H1 (cell line): ENCODE measurements at regions not wholly inside any gene's neighbourhood (a gene's known extent, or its start where the extent isn't known, plus 50 kb on each side); places are given as distances from the start of the nearest gene placed in this dataset.

ENCODE experiments used
- CTCF ChIA-PET: fragments of 300-600 bp; sonication (Branson Sonifier 250); formaldehyde crosslinking; loops from one replicate; lab custom pipeline; 2021; ENCODE audit not compliant: partially characterized antibody; lab: Charles Lee
- POLR2A ChIA-PET: fragments of 300-600 bp; sonication (Branson Sonifier 250); formaldehyde crosslinking; loops from one replicate; lab custom pipeline; 2021; ENCODE audit warnings: inconsistent platforms; ENCODE audit not compliant: partially characterized antibody; lab: Charles Lee
- DNase-seq, 2 experiments: peaks; one replicate each; pipeline versions ENCODE4 v3.0.0 to v3.0.0-alpha.2; 2010 to 2022; ENCODE audit warnings: low spot score in 2 of 2, low read depth in 1 of 2, mixed read lengths in 1 of 2
- FAIRE-seq: peaks from 2 replicates; lab custom pipeline; 2011; peaks lifted over from hg19 to GRCh38; lab: Jason Lieb, UNC
- H2AFZ ChIP-seq: 2 replicates; pipeline ENCODE4 v1.8.1; 2012; ENCODE audit warnings: low read length, inconsistent platforms
- H2AK5ac ChIP-seq: 2 replicates; pipeline ENCODE4 v1.6.1; 2013; ENCODE audit warnings: low read depth, low read length
- H2BK120ac ChIP-seq: replicated peaks from 2 replicates; pipeline ENCODE3; 2013; ENCODE audit warnings: low read depth, low read length, inconsistent platforms
- H2BK12ac ChIP-seq: 2 replicates; pipeline ENCODE4 v1.6.1; 2013; ENCODE audit warnings: low read depth, low read length
- H2BK15ac ChIP-seq: 2 replicates; pipeline ENCODE4 v1.6.1; 2013; ENCODE audit warnings: low read length
- H2BK20ac ChIP-seq: 2 replicates; pipeline ENCODE4 v1.6.1; 2013; ENCODE audit warnings: low read length
- H2BK5ac ChIP-seq: 2 replicates; pipeline ENCODE4 v1.6.1; 2013; ENCODE audit warnings: low read depth, low read length
- H3K14ac ChIP-seq: 2 replicates; pipeline ENCODE4 v1.6.1; 2013; ENCODE audit warnings: inconsistent platforms; ENCODE audit not compliant: insufficient read length
- H3K18ac ChIP-seq: 2 replicates; pipeline ENCODE4 v1.6.1; 2013; ENCODE audit warnings: low read length; ENCODE audit errors: extremely low read depth
- H3K23ac ChIP-seq: 2 replicates; pipeline ENCODE4 v1.6.1; 2013; ENCODE audit warnings: inconsistent platforms; ENCODE audit not compliant: insufficient read length
- H3K23me2 ChIP-seq: 2 replicates; pipeline ENCODE4 v1.6.1; 2013; ENCODE audit warnings: low read depth, low read length
- H3K27ac ChIP-seq: 2 replicates; pipeline ENCODE4 v1.6.1; 2011; ENCODE audit warnings: low read depth, low read length, inconsistent platforms
- H3K27me3 ChIP-seq, 4 experiments: replicated peaks in 1 of 4; 1 replicate in 1 of 4; 2 replicates in 3 of 4; pipeline versions ENCODE4 v1.6.1 to v1.8.1; 2011 to 2013; ENCODE audit warnings: low read length in 3 of 4, mild to moderate bottlenecking in 3 of 4, inconsistent platforms in 2 of 4, mixed read lengths in 2 of 4, moderate library complexity in 1 of 4; ENCODE audit not compliant: control insufficient read depth in 3 of 4, insufficient read depth in 3 of 4; ENCODE audit errors: extremely low read depth in 1 of 4
- H3K36me3 ChIP-seq, 4 experiments: 2 replicates each; pipeline versions ENCODE4 v1.6.1 to v1.8.1; 2011 to 2013; ENCODE audit warnings: mild to moderate bottlenecking in 4 of 4, low read length in 3 of 4, moderate library complexity in 2 of 4, control low read depth in 1 of 4, inconsistent platforms in 1 of 4; ENCODE audit not compliant: insufficient read depth in 4 of 4, control insufficient read depth in 2 of 4
- H3K4ac ChIP-seq: replicated peaks from 2 replicates; pipeline ENCODE3; 2013; ENCODE audit warnings: low read length, low read depth, mixed read lengths, inconsistent platforms; ENCODE audit not compliant: insufficient read length
- H3K4me1 ChIP-seq, 4 experiments: replicated peaks in 1 of 4; 1 replicate in 1 of 4; 2 replicates in 3 of 4; pipeline versions ENCODE4 v1.6.1 to v1.8.1; 2011 to 2013; ENCODE audit warnings: low read length in 3 of 4, inconsistent platforms in 2 of 4, mixed read lengths in 1 of 4; ENCODE audit not compliant: insufficient read depth in 4 of 4, control insufficient read depth in 3 of 4
- H3K4me2 ChIP-seq, 2 experiments: 2 replicates each; pipeline versions ENCODE4 v1.6.1 to v1.8.1; 2011 to 2013; ENCODE audit warnings: low read depth in 2 of 2, low read length in 2 of 2, control low read depth in 1 of 2, inconsistent platforms in 1 of 2, mild to moderate bottlenecking in 1 of 2; ENCODE audit not compliant: insufficient read depth in 1 of 2
- H3K4me3 ChIP-seq, 4 experiments: fragments of 200-600, 300-600 bp in 1 of 4; sonication (generic), shearing (Covaris generic), sonication (Bioruptor Twin) in 1 of 4; 2 replicates each; pipeline versions ENCODE4 v1.5.1 to v1.8.1; 2011 to 2016; ENCODE audit warnings: low read length in 4 of 4, low read depth in 3 of 4, control low read depth in 2 of 4, inconsistent platforms in 2 of 4, mild to moderate bottlenecking in 2 of 4, mixed read lengths in 1 of 4, moderate library complexity in 1 of 4; ENCODE audit not compliant: insufficient read depth in 2 of 4; ENCODE audit errors: extremely low read depth in 1 of 4
- H3K56ac ChIP-seq: replicated peaks from 2 replicates; pipeline ENCODE3; 2013; ENCODE audit warnings: low read depth, mild to moderate bottlenecking, mixed read lengths, low read length, inconsistent platforms; ENCODE audit not compliant: insufficient read length
- H3K79me1 ChIP-seq: 2 replicates; pipeline ENCODE4 v1.6.1; 2013; ENCODE audit warnings: low read depth, low read length, control low read depth
- H3K79me2 ChIP-seq, 2 experiments: 2 replicates each; pipeline versions ENCODE4 v1.6.1 to v1.8.1; 2012 to 2013; ENCODE audit warnings: low read length in 2 of 2, mild to moderate bottlenecking in 2 of 2, inconsistent platforms in 1 of 2; ENCODE audit not compliant: insufficient read depth in 2 of 2, control insufficient read depth in 1 of 2
- H3K9ac ChIP-seq, 4 experiments: replicated peaks in 1 of 4; 1 replicate in 1 of 4; 2 replicates in 3 of 4; pipeline versions ENCODE4 v1.6.1 to v1.8.1; 2011 to 2013; ENCODE audit warnings: low read depth in 3 of 4, low read length in 3 of 4, control low read depth in 2 of 4, mild to moderate bottlenecking in 2 of 4, moderate library complexity in 2 of 4, inconsistent platforms in 1 of 4; ENCODE audit errors: extremely low read depth in 1 of 4
- H3K9me3 ChIP-seq, 2 experiments: 2 replicates each; pipeline versions ENCODE4 v1.6.1 to v1.8.1; 2012 to 2013; ENCODE audit warnings: mild to moderate bottlenecking in 2 of 2, moderate library complexity in 2 of 2, control low read depth in 1 of 2, inconsistent platforms in 1 of 2, low read depth in 1 of 2, low read length in 1 of 2, mixed read lengths in 1 of 2; ENCODE audit not compliant: insufficient read depth in 2 of 2
- H4K20me1 ChIP-seq, 2 experiments: replicated peaks in 1 of 2; 2 replicates each; pipeline versions ENCODE3 to v1.8.1; 2011 to 2013; ENCODE audit warnings: inconsistent platforms in 2 of 2, low read length in 2 of 2, mild to moderate bottlenecking in 1 of 2; ENCODE audit not compliant: insufficient read depth in 2 of 2, control insufficient read depth in 1 of 2
- H4K5ac ChIP-seq: 2 replicates; pipeline ENCODE4 v1.6.1; 2013; ENCODE audit warnings: low read length, low read depth, mixed read lengths, inconsistent platforms; ENCODE audit not compliant: insufficient read length
- H4K8ac ChIP-seq: 2 replicates; pipeline ENCODE4 v1.8.0; 2013; ENCODE audit warnings: mild to moderate bottlenecking, moderate library complexity, low read length, inconsistent platforms; ENCODE audit not compliant: insufficient read depth; ENCODE audit errors: extremely low read depth
- H4K91ac ChIP-seq: replicated peaks from 2 replicates; pipeline ENCODE3; 2013; ENCODE audit warnings: low read length, mixed read lengths, inconsistent platforms; ENCODE audit not compliant: insufficient read length
- BRCA1 ChIP-seq: IDR thresholded peaks from 2 replicates; pipeline ENCODE4 v1.6.1; 2012; ENCODE audit warnings: low read depth, low read length, improper control_type of control experiment
- CHD1 ChIP-seq: IDR thresholded peaks from 2 replicates; pipeline ENCODE4 v1.6.1; 2012; ENCODE audit warnings: low read depth, low read length, improper control_type of control experiment
- JUND ChIP-seq: IDR thresholded peaks from 2 replicates; pipeline ENCODE4 v1.6.1; 2011; ENCODE audit warnings: mild to moderate bottlenecking, improper control_type of control experiment, low read length
- RBBP5 ChIP-seq: IDR thresholded peaks from 2 replicates; pipeline ENCODE4 v1.7.1; 2012; ENCODE audit warnings: low read depth, mild to moderate bottlenecking, inconsistent platforms, low read length, moderate library complexity, borderline replicate concordance
- WGBS, 2 experiments: shearing (Covaris generic) in 1 of 2; methylation state at CpG; one replicate each; pipeline versions ENCODE4 v1.1.6 to v1.1.7; 2013 to 2015; ENCODE audit warnings: low lambda C conversion rate in 2 of 2, mixed read lengths in 2 of 2, inconsistent platforms in 1 of 2, low coverage in 1 of 2, missing lambda C conversion rate in 1 of 2; ENCODE audit not compliant: insufficient replicate concordance in 2 of 2, insufficient coverage in 1 of 2, insufficient read length in 1 of 2; ENCODE audit errors: extremely low coverage in 1 of 2, missing lambda C conversion rate in 1 of 2; 5-methylcytosine and 5-hydroxymethylcytosine counted together

GRCh38 chr10:1847361-1847760 is 110.0 kb upstream of the ADARB2 start:
- 92% methylated on average over 16 of the region's 18 CpGs; no CpG with 5 or more reads in 1 of the 2 experiments for WGBS, 2 experiments
- CTCF ChIA-PET = no interaction called here
- no peak overlapping the region for H3K4ac ChIP-seq
- H3K79me2 ChIP-seq = no peaks in the 10 kb centered on the region
- H4K20me1 ChIP-seq = no peaks in the 10 kb centered on the region
- H2BK12ac ChIP-seq = no peak overlapping the region
- H2BK5ac ChIP-seq = no peak overlapping the region
- no peak overlapping the region for H4K91ac ChIP-seq
- no peaks in the 10 kb centered on the region for H3K36me3 ChIP-seq
- no peak for DNase-seq
- no peak overlapping the region for H3K18ac ChIP-seq
- H3K27ac ChIP-seq = no peak overlapping the region
- H3K4me1 ChIP-seq = no peaks in the 10 kb centered on the region
- H3K9me3 ChIP-seq = no peaks in the 10 kb centered on the region
- no peak overlapping the region for H2BK120ac ChIP-seq
- no peak for FAIRE-seq
- H2AK5ac ChIP-seq = no peak overlapping the region
- H3K4me3 ChIP-seq = no peak overlapping the region
- no peak overlapping the region for H3K4me2 ChIP-seq
- no peak overlapping the region for H2BK20ac ChIP-seq
- H4K5ac ChIP-seq = no peak overlapping the region
- no peak overlapping the region for H2AFZ ChIP-seq
- no peak overlapping the region for H4K8ac ChIP-seq
- H3K79me1 ChIP-seq = no peaks in the 10 kb centered on the region
- H3K23ac ChIP-seq = no peak overlapping the region
- no peak overlapping the region for H3K9ac ChIP-seq
- H3K23me2 ChIP-seq = no peaks in the 10 kb centered on the region
- no peak overlapping the region for H3K14ac ChIP-seq
- POLR2A ChIA-PET = no interaction called here
- no peak overlapping the region for H2BK15ac ChIP-seq
- H3K56ac ChIP-seq = no peak overlapping the region
- H3K27me3 ChIP-seq = no peaks in the 10 kb centered on the region
- TF ChIP-seq JUND = no peak
- TF ChIP-seq BRCA1 = no peak
- TF ChIP-seq RBBP5 = no peak
- TF ChIP-seq CHD1 = no peak
